ENCODE measurements at regions not wholly inside any gene's neighbourhood (a gene's known extent, or its start where the extent isn't known, plus 50 kb on each side); places are given as distances from the start of the nearest gene placed in this dataset.

DNA sequence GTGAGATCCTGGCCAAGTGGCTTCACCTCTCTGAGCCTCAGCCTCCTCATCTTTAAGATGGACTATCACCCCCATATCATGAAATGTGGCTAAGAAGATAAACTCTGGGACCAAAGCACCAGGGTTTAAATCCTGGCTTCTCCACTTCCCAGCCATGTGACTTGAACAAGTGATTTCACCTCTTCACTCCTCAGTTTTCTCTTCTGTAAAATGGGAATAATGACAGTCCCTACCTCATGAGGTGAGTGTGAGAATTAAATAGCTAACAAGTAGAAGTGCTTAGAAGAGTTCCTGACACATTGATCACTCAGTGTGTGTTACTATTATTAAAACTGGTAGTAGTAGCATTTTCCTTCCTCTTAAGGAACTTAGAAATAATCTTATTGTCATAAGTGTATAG, 516.9 kb upstream of the SULF2 start:
- Histone ChIP-seq H3K4me1 (ENCODE audit: control insufficient read depth in 1 of 2, insufficient read depth in 1 of 2, low read depth in 1 of 2, low read length in 1 of 2) (no peaks in the 10 kb centered on the region), H3K36me3 (no peaks in the 10 kb centered on the region), H3K4me3 (ENCODE audit: low read depth in 1 of 2, low read length in 1 of 2) (no peak overlapping the region), H3K27me3 (peaks cover 2% of the 10 kb centered on the region), H3K9me3 (no peaks in the 10 kb centered on the region), H3K27ac (no peak overlapping the region)
- TF ChIP-seq, protein P1, sequence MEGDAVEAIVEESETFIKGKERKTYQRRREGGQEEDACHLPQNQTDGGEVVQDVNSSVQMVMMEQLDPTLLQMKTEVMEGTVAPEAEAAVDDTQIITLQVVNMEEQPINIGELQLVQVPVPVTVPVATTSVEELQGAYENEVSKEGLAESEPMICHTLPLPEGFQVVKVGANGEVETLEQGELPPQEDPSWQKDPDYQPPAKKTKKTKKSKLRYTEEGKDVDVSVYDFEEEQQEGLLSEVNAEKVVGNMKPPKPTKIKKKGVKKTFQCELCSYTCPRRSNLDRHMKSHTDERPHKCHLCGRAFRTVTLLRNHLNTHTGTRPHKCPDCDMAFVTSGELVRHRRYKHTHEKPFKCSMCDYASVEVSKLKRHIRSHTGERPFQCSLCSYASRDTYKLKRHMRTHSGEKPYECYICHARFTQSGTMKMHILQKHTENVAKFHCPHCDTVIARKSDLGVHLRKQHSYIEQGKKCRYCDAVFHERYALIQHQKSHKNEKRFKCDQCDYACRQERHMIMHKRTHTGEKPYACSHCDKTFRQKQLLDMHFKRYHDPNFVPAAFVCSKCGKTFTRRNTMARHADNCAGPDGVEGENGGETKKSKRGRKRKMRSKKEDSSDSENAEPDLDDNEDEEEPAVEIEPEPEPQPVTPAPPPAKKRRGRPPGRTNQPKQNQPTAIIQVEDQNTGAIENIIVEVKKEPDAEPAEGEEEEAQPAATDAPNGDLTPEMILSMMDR (IDR thresholded peaks at IDR 0.05): no peak

DNA sequence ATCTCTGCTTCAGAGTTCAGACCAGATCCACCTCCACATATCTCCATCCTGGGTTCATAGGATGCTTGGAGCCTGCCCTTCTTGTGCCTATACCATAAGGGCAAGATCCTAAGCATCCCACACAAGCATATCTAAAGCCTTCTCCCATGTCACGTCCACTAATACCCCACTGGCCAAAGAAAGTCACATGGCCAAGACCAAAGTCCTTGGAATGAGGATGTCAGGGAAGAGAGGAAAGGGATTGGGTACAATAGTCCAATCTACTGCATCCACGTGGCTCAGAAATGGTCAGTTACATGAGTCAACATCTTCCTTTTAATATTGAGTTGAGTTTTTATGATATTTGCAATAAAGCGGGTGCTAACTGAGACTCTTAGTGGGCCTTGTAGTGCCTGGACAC, 515.9 kb upstream of the SULF2 start:
- Histone ChIP-seq H3K27ac (no peak overlapping the region), H3K4me1 (ENCODE audit: control insufficient read depth in 1 of 2, insufficient read depth in 1 of 2, low read depth in 1 of 2, low read length in 1 of 2) (no peaks in the 10 kb centered on the region), H3K9me3 (no peaks in the 10 kb centered on the region), H3K4me3 (ENCODE audit: low read depth in 1 of 2, low read length in 1 of 2) (no peak overlapping the region), H3K27me3 (peaks cover 3% of the 10 kb centered on the region), H3K36me3 (no peaks in the 10 kb centered on the region)
- TF ChIP-seq, protein P1 (IDR thresholded peaks at IDR 0.05): no peak

DNA sequence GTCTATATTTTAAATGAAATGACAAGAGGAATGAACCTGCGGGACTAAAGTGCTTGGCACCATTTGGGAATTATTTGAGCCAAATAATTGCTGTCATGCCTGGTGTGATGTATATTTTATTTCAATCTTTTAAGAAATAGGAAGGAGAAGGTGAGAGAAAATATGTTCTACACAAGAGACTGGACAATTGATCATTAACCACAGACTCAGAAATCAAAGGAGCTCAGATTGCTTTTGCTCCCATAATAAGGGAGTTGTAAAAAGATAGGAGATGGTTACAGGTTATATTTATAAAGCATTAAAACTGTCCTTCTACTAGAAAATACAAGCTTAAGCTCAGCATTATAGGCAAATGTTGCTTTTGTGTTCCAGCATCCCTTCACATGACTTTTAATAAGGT, 515.2 kb upstream of the SULF2 start:
- H3K27me3 ChIP-seq: peaks cover 8% of the 10 kb centered on the region
- H3K9me3 ChIP-seq: no peaks in the 10 kb centered on the region
- H3K36me3 ChIP-seq: no peaks in the 10 kb centered on the region
- H3K4me1 ChIP-seq (ENCODE audit: control insufficient read depth in 1 of 2, insufficient read depth in 1 of 2, low read depth in 1 of 2, low read length in 1 of 2): no peaks in the 10 kb centered on the region
- TF ChIP-seq, protein P1 (IDR thresholded peaks at IDR 0.05): no peak
- H3K27ac ChIP-seq: no peak overlapping the region
- no peak overlapping the region for H3K4me3 ChIP-seq (ENCODE audit: low read depth in 1 of 2, low read length in 1 of 2)

DNA sequence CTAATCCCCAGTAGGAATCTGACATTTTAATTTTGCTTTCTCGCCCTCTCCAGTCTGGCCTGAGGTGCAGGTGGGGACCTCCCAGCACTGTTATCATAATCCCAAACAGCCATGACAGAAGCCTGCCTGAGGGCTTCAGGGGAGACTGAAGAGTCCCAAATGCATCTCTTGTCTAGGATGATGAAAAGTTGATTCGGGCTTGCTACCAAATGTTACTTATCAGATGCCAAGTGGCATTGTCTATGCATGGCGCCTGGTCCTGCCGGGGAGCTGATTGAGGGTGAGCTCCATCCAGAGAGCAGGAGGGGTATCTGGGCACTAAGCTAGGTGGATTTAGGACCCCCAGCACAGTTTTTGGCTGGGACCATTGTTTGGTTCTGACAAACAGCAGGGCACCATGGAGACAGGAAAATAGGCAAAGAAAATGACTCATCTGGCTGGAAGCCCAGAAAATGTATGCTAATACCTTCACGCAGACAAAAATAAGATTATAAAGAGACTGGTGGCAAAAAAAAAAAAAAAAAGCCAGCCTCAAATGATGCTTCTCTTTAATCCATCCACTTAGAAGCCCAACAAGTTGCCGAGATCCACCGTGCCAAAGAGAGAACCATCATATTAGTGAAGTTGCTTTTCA, 513.7 kb upstream of the SULF2 start:
- no peak overlapping the region for H3K27ac ChIP-seq
- H3K4me3 ChIP-seq (ENCODE audit: low read depth in 1 of 2, low read length in 1 of 2): no peak overlapping the region
- no peaks in the 10 kb centered on the region for H3K9me3 ChIP-seq
- peaks cover 8% of the 10 kb centered on the region for H3K27me3 ChIP-seq
- H3K36me3 ChIP-seq: no peaks in the 10 kb centered on the region
- H3K4me1 ChIP-seq (ENCODE audit: control insufficient read depth in 1 of 2, insufficient read depth in 1 of 2, low read depth in 1 of 2, low read length in 1 of 2): no peaks in the 10 kb centered on the region
- TF ChIP-seq, protein P1 (IDR thresholded peaks at IDR 0.05): no peak

DNA sequence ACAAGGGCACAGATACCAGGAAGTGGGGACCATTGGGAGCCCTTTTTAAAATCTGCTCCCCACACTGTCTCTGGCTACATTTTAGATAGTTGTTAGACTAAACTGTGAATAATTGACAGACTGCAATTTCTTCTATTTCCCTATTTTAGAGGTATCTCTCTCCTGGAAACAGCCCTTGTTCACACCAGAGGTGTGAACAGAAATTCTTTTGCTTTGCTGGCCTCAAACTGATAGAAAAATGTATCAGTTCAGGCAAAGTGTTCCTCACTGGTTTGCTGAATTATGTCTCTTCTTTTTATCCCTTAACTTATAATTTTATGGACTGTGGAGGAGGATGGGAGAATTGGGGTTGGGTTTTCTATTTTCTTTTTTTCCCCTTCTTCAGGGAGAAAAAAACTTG, 513.2 kb upstream of the SULF2 start:
- H3K27ac ChIP-seq: no peak overlapping the region

More for the DNA sequence above, 513.2 kb upstream of the SULF2 start:
- no peaks in the 10 kb centered on the region for H3K36me3 ChIP-seq
- H3K27me3 ChIP-seq: peaks cover 8% of the 10 kb centered on the region
- TF ChIP-seq, protein P1 (IDR thresholded peaks at IDR 0.05): no peak
- H3K4me1 ChIP-seq (ENCODE audit: control insufficient read depth in 1 of 2, insufficient read depth in 1 of 2, low read depth in 1 of 2, low read length in 1 of 2): no peaks in the 10 kb centered on the region
- H3K4me3 ChIP-seq (ENCODE audit: low read depth in 1 of 2, low read length in 1 of 2): no peak overlapping the region
- H3K9me3 ChIP-seq: no peaks in the 10 kb centered on the region
